Activated CD8-positive, alpha-beta memory T cell treated with anti-CD3 and anti-CD28 coated beads for 36 hours (primary cell): ENCODE measurements at regions not wholly inside any gene's neighbourhood (a gene's known extent, or its start where the extent isn't known, plus 50 kb on each side); places are given as distances from the start of the nearest gene placed in this dataset.

Source experiments
- CTCF ChIA-PET: fragments of 350-600 bp; sonication (Branson Sonifier 250); formaldehyde crosslinking; loops from one replicate; lab custom pipeline; 2021; ENCODE audit warnings: antibody characterized with exemption; lab: Charles Lee
- POLR2A ChIA-PET: fragments of 350-600 bp; sonication (Branson Sonifier 250); formaldehyde crosslinking; loops from one replicate; lab custom pipeline; 2021; ENCODE audit warnings: antibody characterized with exemption; lab: Charles Lee

- CTCF ChIA-PET: no interaction called here
- POLR2A ChIA-PET: no interaction called here
Observed at GRCh38 chr12:34286934-34287333, 264.6 kb downstream of the ALG10 start.

- ChIA-PET CTCF (no interaction called here), POLR2A (no interaction called here)
Observed at GRCh38 chr12:34287437-34287836, 265.1 kb downstream of the ALG10 start.

DNA sequence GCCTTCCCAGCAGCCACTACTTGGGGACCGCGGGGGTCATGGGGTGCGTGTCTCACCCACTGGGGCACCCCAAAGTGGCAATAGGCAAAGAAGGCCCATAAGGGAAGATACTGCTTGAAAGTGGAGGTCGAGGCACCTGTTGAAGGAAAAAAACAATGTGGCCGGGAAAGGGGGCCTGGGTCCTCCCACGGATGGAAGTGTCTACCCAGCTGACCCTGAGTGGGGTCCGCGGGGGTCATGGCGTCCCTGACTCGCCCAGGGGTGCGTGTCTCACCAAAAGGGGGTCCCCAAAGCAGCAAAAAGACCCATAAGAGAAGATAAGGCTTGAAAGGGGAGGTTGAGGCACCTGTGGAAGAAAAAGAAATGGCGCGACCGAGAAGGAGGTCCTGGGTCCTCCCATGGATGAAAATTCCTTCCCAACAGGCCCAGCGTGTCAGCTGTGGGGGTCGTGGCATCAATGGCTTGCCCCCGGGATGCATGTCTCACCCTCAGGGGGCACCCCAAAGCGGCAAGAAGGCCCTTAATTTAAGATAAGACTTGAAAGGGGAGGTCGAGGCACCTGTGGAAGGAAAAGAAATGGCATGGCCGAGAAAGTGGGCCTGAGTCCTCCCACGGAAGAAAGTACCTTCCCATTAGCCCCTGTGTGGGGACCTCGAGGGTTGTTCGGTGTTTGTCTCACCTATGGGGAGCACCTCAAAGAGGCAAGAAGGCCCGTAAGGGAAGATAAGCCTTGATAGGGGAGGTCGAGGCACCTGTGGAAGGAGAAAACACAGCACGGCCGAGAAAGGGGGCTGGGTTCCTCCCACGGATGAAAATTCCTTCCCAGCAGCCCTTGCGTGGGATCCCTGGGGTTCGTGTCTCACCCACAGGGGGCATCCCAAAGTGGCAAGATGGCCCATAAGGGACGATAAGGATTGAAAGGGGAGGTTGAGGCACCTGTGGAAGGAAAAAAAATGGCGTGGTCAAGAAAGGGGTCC lies 266.0 kb downstream of the ALG10 start:
- CTCF ChIA-PET: no interaction called here
- POLR2A ChIA-PET: no interaction called here

GRCh38 chr12:34288963-34289345 lies 266.7 kb downstream of the ALG10 start:
- ChIA-PET CTCF (no interaction called here), POLR2A (no interaction called here)

DNA sequence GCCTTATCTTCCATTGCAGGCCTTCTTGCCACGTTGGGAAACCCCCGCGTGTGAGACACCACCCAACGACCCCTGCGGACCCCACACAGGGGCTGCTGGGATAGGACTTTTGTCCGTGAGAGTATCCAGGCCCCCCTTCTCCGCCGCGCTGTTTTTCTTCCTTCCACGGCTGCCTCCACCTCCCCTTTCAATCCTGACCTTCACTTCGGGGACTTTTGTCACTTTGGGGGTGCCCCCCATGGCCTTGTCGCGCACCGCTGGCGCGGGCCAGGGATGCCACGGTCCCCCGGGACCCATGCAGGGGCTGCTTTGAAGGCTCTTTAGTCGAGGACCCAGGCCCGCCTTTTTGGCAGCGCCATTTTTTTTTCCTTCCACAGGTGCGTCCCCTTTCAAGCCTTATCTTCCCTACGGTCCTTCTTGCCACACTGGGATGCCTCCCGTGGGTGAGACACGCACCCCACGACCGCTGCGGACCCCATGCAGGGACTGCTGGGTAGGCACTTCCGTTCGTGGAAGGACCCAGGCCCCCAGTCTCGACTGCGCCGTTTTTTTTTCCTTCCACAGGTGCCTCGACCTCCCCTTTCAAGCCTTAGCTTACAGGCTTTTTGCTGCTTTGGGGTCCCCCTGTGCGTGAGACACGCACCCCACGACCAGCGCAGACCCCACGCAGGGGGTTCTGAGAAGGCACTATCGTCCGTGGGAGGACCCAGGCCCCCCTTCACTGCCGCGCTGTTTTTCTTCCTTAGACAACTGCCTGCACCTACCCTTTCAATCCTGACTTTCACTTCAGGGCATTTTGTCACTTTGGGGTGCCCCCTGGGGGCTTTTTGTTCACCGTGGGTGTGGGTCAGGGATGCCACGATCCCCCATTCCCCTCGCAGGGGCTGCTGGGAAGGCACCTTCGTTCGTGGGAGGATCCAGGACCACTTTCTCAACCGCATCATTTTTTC lies 267.4 kb downstream of the ALG10 start:
- CTCF ChIA-PET: no interaction called here
- POLR2A ChIA-PET: no interaction called here

GRCh38 chr12:34290381-34290995 lies 268.2 kb downstream of the ALG10 start:
- POLR2A ChIA-PET: no interaction called here
- CTCF ChIA-PET: no interaction called here

DNA sequence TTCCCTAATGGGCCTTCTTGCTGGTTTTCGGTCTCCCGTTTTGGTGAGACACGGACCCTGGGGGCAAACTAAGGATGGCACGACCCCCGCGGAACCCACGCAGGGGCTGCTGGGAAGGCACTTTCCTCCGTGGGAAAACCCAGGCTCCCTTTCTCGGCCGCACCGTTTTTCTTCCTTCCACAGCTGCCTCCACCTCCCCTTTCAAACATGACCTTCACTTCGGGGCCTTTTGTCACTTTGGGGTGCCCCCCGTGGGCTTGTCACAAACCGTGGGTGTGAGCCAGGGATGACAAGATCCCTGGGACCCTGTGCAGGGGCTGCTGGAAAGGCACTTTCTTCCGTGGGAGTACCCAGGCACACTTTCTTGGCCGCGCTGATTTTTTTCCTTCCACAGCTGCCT lies 268.7 kb downstream of the ALG10 start:
- ChIA-PET POLR2A (no interaction called here), CTCF (no interaction called here)

GRCh38 chr12:34291426-34291901 lies 269.2 kb downstream of the ALG10 start:
- CTCF ChIA-PET: no interaction called here

DNA sequence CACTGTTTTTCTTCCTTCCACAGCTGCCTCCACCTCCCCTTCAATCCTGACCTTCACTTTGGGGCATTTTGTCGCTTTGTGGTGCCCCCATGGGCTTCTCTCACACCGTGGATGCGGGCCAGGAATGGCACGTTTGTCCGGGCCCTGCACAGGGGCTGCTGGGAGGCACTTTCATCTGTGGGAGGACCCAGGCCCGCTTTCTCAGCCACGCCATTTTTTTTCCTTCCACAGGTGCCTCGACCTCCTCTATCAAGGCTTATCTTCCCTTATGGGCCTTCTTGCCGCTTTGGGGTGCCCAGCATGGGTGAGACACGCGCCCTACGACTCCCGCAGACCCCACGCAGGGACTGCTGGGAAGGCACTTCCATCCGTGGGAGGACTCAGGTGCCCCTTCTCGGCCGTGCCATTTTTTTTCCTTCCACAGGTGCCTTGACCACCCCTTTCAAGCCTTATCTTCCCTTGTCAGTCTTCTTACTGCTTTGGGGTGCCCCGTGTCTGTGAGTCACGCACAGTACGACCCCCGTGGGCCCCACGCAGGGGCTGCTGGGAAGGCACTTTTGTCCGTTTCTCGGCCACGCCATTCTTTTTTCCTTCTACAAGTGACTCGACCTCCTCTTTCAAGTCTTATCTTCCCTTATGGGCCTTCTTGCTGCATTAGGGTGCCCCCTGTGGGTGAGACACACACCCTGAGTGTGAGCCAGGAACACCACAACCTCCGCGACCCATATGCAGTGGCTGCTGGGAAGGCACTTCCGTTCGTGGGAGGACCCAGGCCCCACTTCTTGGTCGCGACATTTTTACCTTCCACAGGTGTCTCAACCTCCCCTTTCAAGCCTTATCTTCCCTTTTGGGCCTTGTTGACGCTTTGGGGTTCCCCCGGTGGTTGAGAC lies 270.7 kb downstream of the ALG10 start:
- POLR2A ChIA-PET: no interaction called here
- CTCF ChIA-PET: no interaction called here

More at GRCh38 chr12:34291426-34291901, 269.2 kb downstream of the ALG10 start:
- POLR2A ChIA-PET: no interaction called here

GRCh38 chr12:34294137-34294536 lies 271.8 kb downstream of the ALG10 start:
- ChIA-PET POLR2A (no interaction called here), CTCF (no interaction called here)

GRCh38 chr12:34294671-34295365 lies 272.5 kb downstream of the ALG10 start:
- ChIA-PET CTCF (no interaction called here), POLR2A (no interaction called here)

- POLR2A ChIA-PET: no interaction called here
- CTCF ChIA-PET: no interaction called here
Observed at GRCh38 chr12:34295366-34296142, 273.3 kb downstream of the ALG10 start.

DNA sequence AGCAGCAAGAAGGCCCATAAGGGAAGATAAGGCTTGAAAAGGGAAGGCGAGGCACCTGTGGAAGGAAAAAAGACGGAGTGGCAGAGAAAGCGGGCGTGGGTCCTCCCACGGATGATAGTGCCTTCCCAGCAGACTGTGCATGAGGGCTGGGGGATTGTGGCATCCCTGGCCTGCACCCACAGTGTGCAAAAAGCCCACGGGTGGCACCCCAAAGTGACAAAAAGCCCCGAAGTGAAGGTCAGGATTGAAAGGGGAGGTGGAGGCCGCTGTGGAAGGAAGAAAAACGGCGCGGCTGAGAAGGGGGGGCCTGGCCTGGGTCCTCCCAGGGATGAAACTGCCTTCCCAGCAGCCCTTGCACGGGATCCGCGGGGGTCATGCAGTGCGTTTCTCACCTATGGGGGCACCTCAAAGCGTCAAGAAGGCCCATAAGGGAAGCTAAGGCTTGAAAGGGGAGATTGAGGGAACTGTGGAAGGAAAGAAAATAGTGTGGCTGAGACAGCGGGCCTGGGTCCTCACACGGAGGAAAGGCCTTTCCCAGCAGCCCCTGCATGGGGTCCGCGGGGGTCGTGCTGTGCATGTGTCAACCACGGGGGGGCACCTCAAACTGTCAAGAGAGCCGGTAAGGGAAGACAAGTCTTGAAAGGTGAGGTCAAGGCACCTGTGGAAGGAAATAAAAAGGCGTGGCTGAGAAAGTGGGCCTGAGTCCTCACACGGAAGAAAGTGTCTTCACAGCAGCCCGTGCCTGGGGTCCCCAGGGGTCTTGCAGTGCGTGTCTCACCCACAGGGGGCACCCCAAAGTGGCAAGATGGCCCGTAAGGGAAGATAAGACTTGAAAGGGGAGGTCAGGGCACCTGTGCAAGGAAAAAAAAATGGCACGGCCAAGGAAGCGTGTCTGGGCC lies 274.1 kb downstream of the ALG10 start:
- ChIA-PET POLR2A (no interaction called here), CTCF (no interaction called here)

GRCh38 chr12:34297126-34297789 lies 275.0 kb downstream of the ALG10 start:
- POLR2A ChIA-PET: no interaction called here
- CTCF ChIA-PET: no interaction called here

DNA sequence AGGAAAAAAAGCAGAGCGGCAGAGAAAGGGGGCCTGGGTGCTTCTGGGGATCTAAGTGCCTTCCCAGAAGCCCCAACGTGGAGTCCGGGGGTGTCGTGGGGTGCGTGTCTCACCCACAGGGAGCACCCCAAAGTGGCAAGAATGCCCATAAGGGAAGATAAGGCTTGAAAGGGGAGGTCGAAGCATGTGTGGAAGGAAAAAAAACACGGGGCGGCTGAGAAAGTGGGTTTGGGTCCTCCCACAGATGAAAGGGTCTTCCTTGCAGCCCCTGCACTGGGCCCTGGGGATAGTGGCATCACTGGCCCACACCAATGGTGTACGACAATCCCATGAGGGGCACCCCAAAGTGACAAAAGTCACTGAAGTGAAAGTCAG lies 275.5 kb downstream of the ALG10 start:
- CTCF ChIA-PET: no interaction called here
- POLR2A ChIA-PET: no interaction called here
